ENCODE measurements at regions not wholly inside any gene's neighbourhood (a gene's known extent, or its start where the extent isn't known, plus 50 kb on each side); places are given as distances from the start of the nearest gene placed in this dataset.

GRCh38 chr2:59572227-59572626, 981.2 kb downstream of the BCL11A start:
- no peak overlapping the region for H3K4ac ChIP-seq (replicated peaks; ENCODE audit: insufficient read length, low read depth, low read length)
- 92% methylated on average over 4 of the region's 4 CpGs; no CpG with 5 or more reads in 1 of the 2 experiments for WGBS, 2 experiments (ENCODE audit: extremely low coverage in 1 of 2, insufficient coverage in 1 of 2, insufficient read length in 1 of 2, insufficient replicate concordance in 2 of 2, low coverage in 1 of 2, low lambda C conversion rate in 2 of 2, missing lambda C conversion rate in 1 of 2)
- no peaks in the 10 kb centered on the region; the same call in 1 of the 2 replicates for H3K23me2 ChIP-seq (ENCODE audit: low read depth, low read length)
- no peak overlapping the region for H4K5ac ChIP-seq (ENCODE audit: insufficient read length, low read depth, low read length)
- H4K20me1 ChIP-seq (replicated peaks in 1 of 2; ENCODE audit: control insufficient read depth in 1 of 2, insufficient read depth in 2 of 2, low read length in 2 of 2): no peaks in the 10 kb centered on the region
- H3K56ac ChIP-seq (replicated peaks; ENCODE audit: insufficient read length, low read depth, low read length): no peak overlapping the region
- H2BK12ac ChIP-seq (ENCODE audit: low read depth, low read length): no peak overlapping the region
- no peaks in the 10 kb centered on the region for H3K27me3 ChIP-seq (replicated peaks in 1 of 4; ENCODE audit: control insufficient read depth in 3 of 4, extremely low read depth in 1 of 4, insufficient read depth in 3 of 4, low read length in 3 of 4)
- H3K4me2 ChIP-seq (ENCODE audit: insufficient read depth in 1 of 2, low read depth in 2 of 2, low read length in 2 of 2): no peak overlapping the region
- no peak overlapping the region for H3K27ac ChIP-seq (ENCODE audit: low read depth, low read length)
- TF ChIP-seq ZNF274 (IDR thresholded peaks at IDR 0.05; ENCODE audit: borderline replicate concordance, extremely low read depth, low read length): no peak
- ChIA-PET CTCF (ENCODE audit: partially characterized antibody) (no interaction called here), POLR2A (ENCODE audit: partially characterized antibody) (no interaction called here)
- no peak overlapping the region for H3K4me3 ChIP-seq (ENCODE audit: extremely low read depth in 1 of 4, insufficient read depth in 2 of 4, low read depth in 3 of 4, low read length in 4 of 4)
- no peaks in the 10 kb centered on the region for H3K4me1 ChIP-seq (replicated peaks in 1 of 4; ENCODE audit: control insufficient read depth in 3 of 4, insufficient read depth in 4 of 4, low read length in 3 of 4)
- no peak overlapping the region for H4K91ac ChIP-seq (replicated peaks; ENCODE audit: insufficient read length, low read length)
- H3K23ac ChIP-seq (ENCODE audit: insufficient read length): no peak overlapping the region
- H2AK5ac ChIP-seq (ENCODE audit: low read depth, low read length): no peak overlapping the region
- H3K18ac ChIP-seq (ENCODE audit: extremely low read depth, low read length): no peak overlapping the region
- H3K9ac ChIP-seq (replicated peaks in 1 of 4; ENCODE audit: extremely low read depth in 1 of 4, low read depth in 3 of 4, low read length in 3 of 4): no peak overlapping the region
- H2BK20ac ChIP-seq (ENCODE audit: low read length): no peak overlapping the region
- no peak overlapping the region for H2AFZ ChIP-seq (ENCODE audit: low read length)
- no peak overlapping the region for H2BK5ac ChIP-seq (ENCODE audit: low read depth, low read length)
- H3K14ac ChIP-seq (ENCODE audit: insufficient read length): no peak overlapping the region
- no peak overlapping the region for H4K8ac ChIP-seq (ENCODE audit: extremely low read depth, insufficient read depth, low read length)
- no peak overlapping the region for H2BK120ac ChIP-seq (replicated peaks; ENCODE audit: low read depth, low read length)
- H3K9me3 ChIP-seq (ENCODE audit: insufficient read depth in 2 of 2, low read depth in 1 of 2, low read length in 1 of 2): no peaks in the 10 kb centered on the region
- FAIRE-seq (no peak), DNase-seq (ENCODE audit: low read depth in 1 of 2, low spot score in 2 of 2) (no peak)
- H2BK15ac ChIP-seq (ENCODE audit: low read length): no peak overlapping the region
- H3K36me3 ChIP-seq (ENCODE audit: control insufficient read depth in 2 of 4, insufficient read depth in 4 of 4, low read length in 3 of 4): no peaks in the 10 kb centered on the region
- no peaks in the 10 kb centered on the region for H3K79me2 ChIP-seq (ENCODE audit: control insufficient read depth in 1 of 2, insufficient read depth in 2 of 2, low read length in 2 of 2)
- no peaks in the 10 kb centered on the region for H3K79me1 ChIP-seq (ENCODE audit: low read depth, low read length)
